ENCODE measurements at regions not wholly inside any gene's neighbourhood (a gene's known extent, or its start where the extent isn't known, plus 50 kb on each side); places are given as distances from the start of the nearest gene placed in this dataset.

DNA sequence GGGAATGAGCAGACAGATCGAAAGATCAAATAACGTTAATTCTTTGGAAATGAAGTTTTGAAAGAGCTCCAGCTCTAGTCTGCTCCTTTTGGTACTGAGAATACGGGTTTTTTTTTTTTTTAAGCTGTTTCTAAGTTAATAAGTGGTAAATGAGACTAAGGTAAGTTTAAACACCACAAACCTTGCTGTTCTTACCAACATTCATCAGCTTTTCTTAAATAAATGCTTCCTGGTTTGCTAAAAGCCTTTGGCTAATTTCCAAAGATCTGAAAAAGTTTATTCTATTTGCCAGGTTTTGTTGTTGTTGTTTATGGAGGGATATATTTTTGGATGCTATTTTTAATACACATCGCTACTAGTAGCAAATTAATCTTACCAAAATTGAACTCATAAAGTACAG lies 55.1 kb upstream of the STXBP5 start:
- no peak for DNase-seq
- no peak overlapping the region for H3K4me3 ChIP-seq
- H3K27ac ChIP-seq = no peak overlapping the region
- H3K9me3 ChIP-seq = no peaks in the 10 kb centered on the region
- TF ChIP-seq, protein P1, sequence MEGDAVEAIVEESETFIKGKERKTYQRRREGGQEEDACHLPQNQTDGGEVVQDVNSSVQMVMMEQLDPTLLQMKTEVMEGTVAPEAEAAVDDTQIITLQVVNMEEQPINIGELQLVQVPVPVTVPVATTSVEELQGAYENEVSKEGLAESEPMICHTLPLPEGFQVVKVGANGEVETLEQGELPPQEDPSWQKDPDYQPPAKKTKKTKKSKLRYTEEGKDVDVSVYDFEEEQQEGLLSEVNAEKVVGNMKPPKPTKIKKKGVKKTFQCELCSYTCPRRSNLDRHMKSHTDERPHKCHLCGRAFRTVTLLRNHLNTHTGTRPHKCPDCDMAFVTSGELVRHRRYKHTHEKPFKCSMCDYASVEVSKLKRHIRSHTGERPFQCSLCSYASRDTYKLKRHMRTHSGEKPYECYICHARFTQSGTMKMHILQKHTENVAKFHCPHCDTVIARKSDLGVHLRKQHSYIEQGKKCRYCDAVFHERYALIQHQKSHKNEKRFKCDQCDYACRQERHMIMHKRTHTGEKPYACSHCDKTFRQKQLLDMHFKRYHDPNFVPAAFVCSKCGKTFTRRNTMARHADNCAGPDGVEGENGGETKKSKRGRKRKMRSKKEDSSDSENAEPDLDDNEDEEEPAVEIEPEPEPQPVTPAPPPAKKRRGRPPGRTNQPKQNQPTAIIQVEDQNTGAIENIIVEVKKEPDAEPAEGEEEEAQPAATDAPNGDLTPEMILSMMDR (IDR thresholded peaks at IDR 0.05) = no peak
- TF ChIP-seq POLR2A (IDR thresholded peaks at IDR 0.05) = no peak
- no peaks in the 10 kb centered on the region for H3K4me1 ChIP-seq
- no peaks in the 10 kb centered on the region for H3K36me3 ChIP-seq
- no peaks in the 10 kb centered on the region for H3K27me3 ChIP-seq
- intact Hi-C loops (cut with DNase I; ENCODE audit: low total_unique reads) = no loop called here

DNA sequence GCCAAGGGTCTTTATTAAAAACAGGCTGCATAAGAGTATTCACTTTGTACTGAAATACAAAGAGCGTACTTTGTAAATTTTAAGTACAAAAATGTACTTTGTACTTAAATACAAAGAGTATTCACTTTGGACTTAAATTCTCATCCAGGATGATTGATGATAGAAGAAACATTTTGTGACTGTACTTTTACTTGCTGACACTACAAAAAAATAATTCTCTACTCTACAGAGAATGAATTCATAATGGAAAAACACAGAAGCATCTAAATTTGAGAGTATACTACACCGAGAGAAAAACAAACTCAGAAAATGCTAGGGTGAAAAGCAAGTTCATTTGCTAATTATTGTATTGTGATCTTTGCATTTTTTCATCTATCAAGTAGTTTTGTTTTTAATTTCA lies 54.4 kb upstream of the STXBP5 start:
- Histone ChIP-seq H3K9me3 (no peaks in the 10 kb centered on the region), H3K27ac (no peak overlapping the region), H3K4me3 (no peak overlapping the region), H3K36me3 (no peaks in the 10 kb centered on the region), H3K27me3 (no peaks in the 10 kb centered on the region), H3K4me1 (no peaks in the 10 kb centered on the region)
- no peak for DNase-seq
- intact Hi-C loops (cut with DNase I; ENCODE audit: low total_unique reads) = no loop called here
- TF ChIP-seq, protein P1 (IDR thresholded peaks at IDR 0.05) = no peak
- TF ChIP-seq POLR2A (IDR thresholded peaks at IDR 0.05) = no peak

DNA sequence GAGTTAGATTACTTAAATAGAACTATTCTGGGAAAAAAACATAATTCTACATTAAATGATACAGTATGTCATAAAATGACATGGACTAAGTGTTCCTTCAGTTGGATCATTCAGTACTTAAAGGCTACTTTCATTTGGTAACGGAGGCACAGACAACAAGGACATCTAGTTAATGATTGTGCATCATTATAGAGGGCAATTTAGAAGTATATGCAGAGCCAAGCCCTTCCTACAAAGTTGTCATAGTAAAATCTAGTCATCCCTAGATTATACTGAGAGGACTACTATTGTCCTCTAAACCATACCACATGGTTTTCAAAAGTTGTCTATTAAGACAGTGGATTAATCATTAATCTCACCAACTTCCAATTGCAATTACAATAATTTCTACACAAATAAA lies 53.9 kb upstream of the STXBP5 start:
- intact Hi-C loops (cut with DNase I; ENCODE audit: low total_unique reads) = no loop called here
- TF ChIP-seq POLR2A (IDR thresholded peaks at IDR 0.05) = no peak
- TF ChIP-seq, protein P1 (IDR thresholded peaks at IDR 0.05) = no peak
- DNase-seq = no peak

More for the DNA sequence above, 53.9 kb upstream of the STXBP5 start:
- Histone ChIP-seq H3K4me1 (no peaks in the 10 kb centered on the region), H3K27ac (no peak overlapping the region), H3K27me3 (no peaks in the 10 kb centered on the region), H3K36me3 (no peaks in the 10 kb centered on the region), H3K4me3 (no peak overlapping the region), H3K9me3 (no peaks in the 10 kb centered on the region)

All from uterus (tissue), 3 donors.